Chondrocyte (in vitro differentiated cells): ENCODE measurements at regions not wholly inside any gene's neighbourhood (a gene's known extent, or its start where the extent isn't known, plus 50 kb on each side); places are given as distances from the start of the nearest gene placed in this dataset.
A peak's percentile ranks its signal among the peaks of the same experiment; 100 is the strongest.

Experiments
- DNase-seq: peaks from one replicate; pipeline ENCODE4 v3.0.0; 2021; ENCODE audit warnings: mixed read lengths, low spot score
- H3K27ac Mint-ChIP-seq: one replicate; pipeline ENCODE4 v1.8.0; 2021; ENCODE audit warnings: mild to moderate bottlenecking, moderate library complexity, mixed read lengths; ENCODE audit not compliant: unreplicated experiment
- H3K27me3 Mint-ChIP-seq: 2 replicates; pipeline ENCODE4 v1.8.0; 2021; ENCODE audit warnings: low read depth, mixed read lengths
- H3K36me3 Mint-ChIP-seq: 2 replicates; pipeline ENCODE4 v1.8.0; 2021; ENCODE audit warnings: low read depth, mixed read lengths
- H3K4me1 Mint-ChIP-seq: 2 replicates; pipeline ENCODE4 v1.8.0; 2021; ENCODE audit warnings: low read depth, mild to moderate bottlenecking, mixed read lengths
- H3K4me3 Mint-ChIP-seq: one replicate; pipeline ENCODE4 v1.8.0; 2021; ENCODE audit warnings: mild to moderate bottlenecking, moderate library complexity, mixed read lengths; ENCODE audit not compliant: unreplicated experiment
- H3K9me3 Mint-ChIP-seq: 2 replicates; pipeline ENCODE4 v1.8.0; 2021; ENCODE audit warnings: low read depth, mixed read lengths
- CTCF ChIP-seq: fragments of 200-600 bp; sonication (generic); IDR thresholded peaks from 2 replicates; pipeline ENCODE4 v1.5.0; 2021; ENCODE audit warnings: antibody characterized with exemption, mild to moderate bottlenecking, moderate library complexity

DNA sequence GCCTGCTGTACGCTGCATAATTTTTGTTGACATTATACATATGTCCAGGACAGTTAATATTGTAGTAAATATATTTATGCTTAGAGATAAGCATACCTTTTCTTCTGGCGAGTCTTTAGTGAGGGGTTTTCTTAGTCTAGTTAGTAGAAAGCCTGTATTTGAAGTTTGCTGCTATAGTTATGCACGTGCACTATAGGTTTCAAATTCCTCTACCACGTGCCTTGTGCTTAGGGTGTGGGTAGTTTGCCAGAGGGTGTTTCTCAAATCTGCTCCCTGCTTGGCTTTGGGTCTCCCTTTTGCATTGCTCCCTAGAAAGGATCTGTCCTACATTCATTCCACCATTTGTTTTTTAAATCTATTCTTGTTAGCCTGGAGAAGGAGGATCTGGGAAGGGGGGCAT lies 181.4 kb upstream of the UFL1 start:
- Mint-ChIP-seq H3K4me1 (no peaks in the 10 kb centered on the region), H3K27me3 (peaks cover 2% of the 10 kb centered on the region), H3K36me3 (no peaks in the 10 kb centered on the region), H3K27ac (no peak overlapping the region), H3K9me3 (peaks cover 9% of the 10 kb centered on the region), H3K4me3 (no peak overlapping the region)
- TF ChIP-seq CTCF = no peak
- no peak for DNase-seq

DNA sequence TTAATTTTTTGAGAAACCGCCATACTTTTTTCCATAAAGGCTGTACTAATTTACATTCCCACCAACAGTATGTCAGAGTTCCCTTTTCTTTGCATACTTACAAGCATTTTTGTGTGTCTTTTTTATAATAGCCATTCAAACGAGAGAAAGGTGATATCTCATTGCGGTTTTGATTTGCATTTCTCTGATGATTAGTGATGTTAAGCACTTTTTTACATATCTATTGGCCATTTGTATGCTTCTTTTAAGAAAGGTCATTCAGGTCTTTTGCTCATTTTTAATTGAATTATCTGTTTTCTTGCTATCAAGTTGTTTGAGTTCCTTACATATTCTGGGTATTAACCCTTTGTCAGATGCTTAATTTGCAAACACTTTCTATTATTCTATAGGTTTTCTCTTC lies 176.1 kb upstream of the UFL1 start:
- Mint-ChIP-seq H3K27ac (no peak overlapping the region), H3K4me1 (no peaks in the 10 kb centered on the region), H3K36me3 (no peaks in the 10 kb centered on the region), H3K9me3 (peaks cover 9% of the 10 kb centered on the region), H3K27me3 (peaks cover 2% of the 10 kb centered on the region), H3K4me3 (no peak overlapping the region)
- no peak for DNase-seq
- no peak for TF ChIP-seq CTCF

GRCh38 chr6:96381246-96381645 lies 140.4 kb upstream of the UFL1 start:
- no peak for TF ChIP-seq CTCF

GRCh38 chr6:96391776-96392360 lies 129.7 kb upstream of the UFL1 start:
- no peak for TF ChIP-seq CTCF
- Mint-ChIP-seq H3K27ac (no peak overlapping the region), H3K4me3 (no peak overlapping the region), H3K36me3 (no peaks in the 10 kb centered on the region), H3K27me3 (peaks cover 27% of the 10 kb centered on the region), H3K4me1 (no peaks in the 10 kb centered on the region), H3K9me3 (no peaks in the 10 kb centered on the region)
- no peak for DNase-seq

More at GRCh38 chr6:96381246-96381645, 140.4 kb upstream of the UFL1 start:
- Mint-ChIP-seq H3K27me3 (peaks cover 5% of the 10 kb centered on the region), H3K9me3 (no peaks in the 10 kb centered on the region), H3K4me1 (no peaks in the 10 kb centered on the region), H3K27ac (no peak overlapping the region), H3K4me3 (no peak overlapping the region), H3K36me3 (no peaks in the 10 kb centered on the region)
- no peak for DNase-seq

GRCh38 chr6:96394727-96395126 lies 126.9 kb upstream of the UFL1 start:
- Mint-ChIP-seq H3K27me3 (peaks cover 14% of the 10 kb centered on the region), H3K27ac (no peak overlapping the region), H3K4me1 (no peaks in the 10 kb centered on the region), H3K9me3 (no peaks in the 10 kb centered on the region), H3K36me3 (no peaks in the 10 kb centered on the region), H3K4me3 (no peak overlapping the region)
- DNase-seq = no peak
- TF ChIP-seq CTCF = peak; percentile 57
